ENCODE measurements at regions not wholly inside any gene's neighbourhood (a gene's known extent, or its start where the extent isn't known, plus 50 kb on each side); places are given as distances from the start of the nearest gene placed in this dataset.

DNA sequence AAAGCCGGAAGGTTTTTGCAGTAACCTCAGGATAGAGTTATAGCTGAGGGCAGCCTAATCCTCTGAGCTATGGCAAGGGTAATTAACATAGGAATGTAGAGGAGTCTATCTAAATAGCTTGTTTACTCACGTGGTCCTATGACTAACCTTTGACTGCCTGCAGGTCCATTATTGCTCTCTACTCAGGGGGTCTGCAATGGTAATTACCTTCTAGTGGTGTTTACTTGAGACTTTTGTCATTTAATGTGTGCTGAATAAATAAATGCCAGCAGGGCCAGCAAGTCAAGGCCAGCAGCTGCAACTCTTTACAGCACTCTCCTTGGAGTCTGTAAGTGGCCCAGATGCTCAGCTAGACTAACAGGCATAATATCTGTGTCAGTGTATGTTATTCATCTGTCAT, 212.7 kb upstream of the FMR1 start:
- DNase-seq (ENCODE audit: low spot score), result no peak

DNA sequence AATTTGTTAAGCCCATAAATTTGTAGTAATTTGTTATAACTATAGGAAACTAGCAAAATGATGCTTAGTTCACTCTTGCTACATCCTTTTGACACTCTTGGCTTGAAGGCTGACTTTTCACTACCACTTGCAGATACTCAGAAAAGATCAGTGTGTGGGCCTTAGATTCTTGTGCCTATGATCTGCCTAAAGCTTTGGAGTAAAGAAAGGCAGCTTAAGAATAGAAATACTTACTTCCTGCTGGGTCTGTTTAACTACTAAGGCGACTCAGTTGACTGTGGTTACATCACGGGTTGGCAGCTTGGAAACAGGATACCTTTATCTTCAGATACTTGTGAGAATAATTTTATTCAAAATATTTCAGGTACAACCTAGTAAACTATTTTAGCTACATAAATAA, 201.4 kb upstream of the FMR1 start:
- DNase-seq (ENCODE audit: low spot score), result no peak

DNA sequence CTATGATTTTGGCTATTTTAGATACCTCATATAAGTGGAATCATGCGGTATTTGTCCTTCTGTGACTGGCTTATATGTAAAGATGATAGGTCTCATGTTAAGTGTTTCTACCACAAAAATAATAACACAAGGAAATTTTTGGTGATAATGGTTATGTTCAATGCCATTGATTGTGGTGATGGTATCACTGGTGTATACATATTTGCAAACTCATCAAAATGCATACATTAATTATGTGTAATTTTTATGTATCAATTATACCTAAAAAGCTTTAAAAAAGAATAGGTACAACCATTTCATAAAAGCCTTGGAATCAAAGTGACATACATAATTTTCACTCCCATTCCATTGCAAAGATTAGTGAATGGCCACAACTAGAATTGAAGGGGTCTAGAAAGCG, 178.3 kb upstream of the FMR1 start:
- DNase-seq (ENCODE audit: low spot score), result no peak

DNA sequence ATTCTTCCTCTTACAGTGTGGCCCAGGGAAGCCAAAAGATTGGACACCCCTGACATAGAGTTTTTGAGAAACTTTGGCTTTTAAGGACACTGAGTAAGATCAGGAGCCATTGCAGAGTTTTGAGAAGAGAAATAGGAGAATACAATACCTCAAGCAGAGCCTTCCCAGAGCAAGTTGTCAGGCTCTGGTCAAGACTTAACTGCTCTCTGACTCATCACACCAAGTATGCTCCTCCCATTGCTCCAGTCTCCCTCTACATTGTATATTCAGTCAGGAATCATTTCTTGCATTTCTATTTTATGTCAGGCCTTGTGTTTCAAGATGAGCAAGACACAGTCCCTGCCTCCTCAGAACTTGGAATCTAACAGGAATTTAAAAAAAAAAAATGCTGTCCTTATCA, 176.4 kb upstream of the FMR1 start:
- DNase-seq (ENCODE audit: low spot score), result no peak

DNA sequence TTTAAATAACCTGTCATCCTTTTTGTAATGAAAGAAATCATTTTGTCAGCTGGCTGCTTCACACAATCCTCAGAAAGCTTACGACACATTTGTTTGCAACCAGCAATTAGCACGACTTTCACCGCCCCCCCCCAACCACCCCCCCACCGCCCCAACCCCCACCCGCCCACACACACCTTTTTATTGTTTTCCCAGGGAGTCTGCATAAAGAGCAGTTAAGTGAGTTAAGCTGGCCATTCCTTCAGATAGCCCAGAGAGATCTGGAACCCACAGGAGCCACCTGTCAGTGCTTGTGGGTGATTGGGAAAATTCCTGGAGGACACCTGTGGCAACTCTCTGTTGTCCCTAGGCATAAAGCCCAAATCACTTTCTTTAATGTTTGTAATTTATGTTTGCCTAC, 175.7 kb upstream of the FMR1 start:
- no peak for DNase-seq (ENCODE audit: low spot score)

DNA sequence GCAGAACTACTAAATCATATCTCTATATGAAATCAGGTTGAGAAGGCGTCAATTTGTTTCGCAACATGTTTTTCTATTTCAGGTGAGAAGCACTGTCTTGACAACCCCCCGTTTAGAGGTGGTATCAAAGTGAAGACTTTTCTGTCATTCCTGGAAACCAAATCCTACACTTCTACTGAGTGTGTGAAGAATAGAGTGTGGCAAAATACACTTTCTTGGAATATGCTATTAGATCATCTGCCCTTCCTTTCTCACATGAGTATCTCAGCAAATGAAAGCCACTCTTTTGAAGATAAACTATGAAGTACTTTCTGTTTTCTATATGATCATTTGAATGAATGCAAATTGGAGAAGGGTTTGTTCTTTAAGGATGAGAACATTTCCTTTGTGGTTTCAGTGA, 174.0 kb upstream of the FMR1 start:
- no peak for DNase-seq (ENCODE audit: low spot score)

DNA sequence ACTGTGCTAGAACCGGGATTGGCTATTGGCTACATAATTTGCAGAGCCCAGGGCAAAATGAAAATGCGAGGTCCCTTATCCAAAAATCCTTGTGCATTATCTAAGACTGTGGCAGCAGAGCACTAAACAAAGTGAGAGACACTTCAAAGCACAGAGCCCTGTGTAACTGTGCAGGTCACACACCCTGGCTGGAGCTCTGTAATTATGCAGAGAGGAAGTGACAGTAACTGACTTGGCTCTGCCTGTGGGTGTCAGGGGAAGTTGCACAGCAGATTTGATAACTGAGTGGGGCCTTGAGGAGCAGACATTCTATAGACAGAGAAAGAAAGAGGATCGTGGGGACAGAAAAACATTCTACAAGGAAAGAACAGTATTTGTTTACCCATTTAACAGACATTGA, 173.5 kb upstream of the FMR1 start:
- no peak for DNase-seq (ENCODE audit: low spot score)

DNA sequence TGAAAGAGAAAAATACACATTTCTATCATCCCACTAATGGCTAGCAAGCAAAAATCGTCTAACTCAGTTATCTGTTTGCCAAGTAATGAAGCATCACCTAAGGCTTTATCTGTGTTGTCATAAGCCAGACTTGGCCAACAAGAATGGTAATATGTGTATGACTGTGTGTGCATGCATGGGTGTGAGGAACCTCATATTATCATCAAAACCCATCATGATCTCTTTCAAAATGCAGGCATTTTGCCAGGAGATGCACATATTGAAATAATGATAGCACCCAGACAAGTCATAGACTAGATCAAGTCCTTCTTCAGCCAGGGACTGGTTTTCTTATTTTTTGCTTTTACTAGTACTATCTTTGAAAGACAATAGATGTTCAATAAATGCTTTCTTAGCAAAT, 172.5 kb upstream of the FMR1 start:
- DNase-seq (ENCODE audit: low spot score), result no peak

DNA sequence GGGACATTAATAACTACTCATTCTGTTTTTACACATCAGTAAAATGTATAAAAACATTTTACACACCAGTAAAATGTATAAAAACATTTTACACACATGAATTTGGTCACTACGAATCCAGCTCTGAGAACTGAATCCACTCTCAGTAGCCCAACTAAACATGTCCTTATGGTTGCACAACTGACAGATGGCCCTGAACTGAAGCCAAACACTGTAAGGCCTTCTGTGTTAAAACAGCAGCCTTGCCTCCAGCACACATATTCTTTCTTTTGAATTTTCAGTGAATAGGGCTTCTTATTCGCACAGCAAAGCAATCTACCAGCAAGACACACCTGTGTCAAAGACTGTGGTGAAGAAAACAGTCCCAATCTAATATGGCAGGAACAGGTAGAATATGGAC, 169.9 kb upstream of the FMR1 start:
- no peak for DNase-seq (ENCODE audit: low spot score)

DNA sequence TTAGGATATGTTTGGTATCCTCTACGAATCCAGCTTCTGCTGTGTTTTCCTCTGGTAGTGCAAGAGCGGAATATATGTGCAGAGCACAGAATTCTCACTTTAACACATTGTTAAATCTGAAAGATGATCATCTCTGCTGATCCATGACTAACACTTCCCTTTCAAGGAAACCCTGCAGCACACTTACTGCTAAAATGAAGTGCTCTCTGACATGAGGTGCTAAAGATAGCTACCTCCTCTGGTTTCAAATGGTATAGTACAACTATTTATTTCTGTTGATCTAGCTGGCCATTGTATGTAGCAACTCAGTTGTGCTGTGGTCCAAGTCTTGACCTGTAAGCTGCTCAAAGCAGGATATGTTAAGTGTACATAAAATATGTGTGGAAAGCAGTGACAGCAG, 162.4 kb upstream of the FMR1 start:
- no peak for DNase-seq (ENCODE audit: low spot score)

DNA sequence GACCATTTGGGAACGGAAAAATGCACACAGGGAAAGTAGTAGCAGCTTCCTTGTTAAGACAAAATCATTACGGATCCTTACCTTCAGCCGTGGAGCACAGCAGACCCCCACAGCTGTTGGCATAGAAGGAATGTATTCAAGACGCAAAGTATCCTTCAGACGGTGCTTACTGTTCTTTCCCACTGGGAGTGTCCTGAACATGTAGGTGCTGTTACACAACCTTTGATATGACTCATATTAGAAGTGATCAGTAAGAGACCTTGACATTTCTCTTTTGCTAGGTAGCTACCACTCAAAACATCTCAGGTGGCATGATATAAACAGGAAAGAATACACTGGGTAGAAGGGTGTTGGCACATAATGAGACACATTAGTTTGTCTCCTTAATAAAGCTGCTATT, 154.0 kb upstream of the FMR1 start:
- no peak for DNase-seq (ENCODE audit: low spot score)

DNA sequence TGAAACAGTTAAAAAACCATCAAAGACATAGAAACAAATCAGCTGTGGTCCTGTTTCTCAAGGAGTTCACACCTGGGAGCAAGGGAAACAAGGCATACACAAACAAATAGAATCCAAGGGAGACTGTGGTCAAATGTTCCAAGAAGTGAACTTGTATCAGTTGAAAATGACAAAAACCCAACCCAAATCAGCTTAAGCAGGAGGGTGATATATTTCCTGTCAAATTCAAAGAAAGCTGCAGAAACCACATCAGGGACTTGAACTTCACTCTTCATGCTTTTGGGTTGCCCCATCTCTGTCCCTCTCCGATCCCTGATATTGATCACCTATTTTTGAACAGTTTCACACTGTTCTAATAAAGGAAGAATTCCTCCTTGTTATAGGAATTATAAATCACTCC, 148.6 kb upstream of the FMR1 start:
- no peak for DNase-seq (ENCODE audit: low spot score)

DNA sequence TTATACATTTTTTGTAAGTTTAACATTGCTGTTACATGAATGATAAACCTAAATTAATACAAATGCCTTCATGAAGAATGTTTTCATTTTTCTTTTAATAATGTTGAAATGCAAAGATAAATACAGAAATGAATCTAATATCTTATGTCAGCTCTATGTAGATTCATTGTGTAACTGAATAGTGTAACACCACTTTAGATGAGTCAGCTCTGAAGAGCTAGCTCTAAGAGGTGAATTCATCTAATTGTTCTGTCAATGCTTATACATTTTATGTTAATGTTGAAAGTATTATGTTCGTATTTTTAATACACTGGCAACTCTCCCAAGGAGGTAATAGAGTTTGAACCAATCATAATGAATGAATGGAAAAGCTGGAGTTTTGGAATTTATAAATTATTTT, 146.9 kb upstream of the FMR1 start:
- DNase-seq (ENCODE audit: low spot score), result no peak

DNA sequence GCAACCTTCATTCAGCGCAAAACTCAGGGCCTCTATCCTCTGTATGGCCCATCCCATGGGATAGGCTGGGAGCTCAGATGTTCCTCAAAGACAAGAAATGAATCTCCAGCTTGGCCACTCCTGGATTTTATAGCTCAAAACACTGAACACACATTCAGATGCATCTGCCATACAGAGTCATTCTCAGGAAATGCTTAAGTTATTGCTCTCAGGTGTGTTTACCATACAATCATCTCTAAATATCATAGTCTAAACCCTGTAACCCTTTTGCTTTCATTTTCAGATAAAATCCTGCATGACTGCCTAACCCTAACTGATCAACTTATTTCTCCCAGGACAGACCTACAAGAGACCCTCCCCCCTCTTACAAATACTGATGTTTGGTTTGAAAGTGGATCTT, 140.9 kb upstream of the FMR1 start:
- DNase-seq (ENCODE audit: low spot score), result no peak

DNA sequence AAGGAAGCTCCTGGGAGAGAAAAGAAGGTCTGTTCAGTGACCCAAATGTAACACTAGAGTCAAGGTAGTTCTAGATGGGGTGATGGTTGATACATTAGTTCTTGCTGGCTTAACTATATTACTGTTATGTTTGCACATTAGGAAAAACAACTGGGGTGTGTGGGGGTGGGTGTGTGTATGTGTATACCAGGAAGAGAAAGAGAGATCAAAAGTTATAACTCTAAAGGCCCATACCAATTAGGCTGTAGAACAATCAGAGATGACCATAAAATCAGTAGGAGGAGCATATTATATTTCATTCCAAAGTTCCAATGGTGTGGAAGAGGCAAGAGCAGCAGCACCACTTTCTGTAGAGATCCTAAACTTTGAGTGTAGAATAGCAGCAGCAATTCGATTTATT, 134.7 kb upstream of the FMR1 start:
- DNase-seq (ENCODE audit: low spot score), result no peak

DNA sequence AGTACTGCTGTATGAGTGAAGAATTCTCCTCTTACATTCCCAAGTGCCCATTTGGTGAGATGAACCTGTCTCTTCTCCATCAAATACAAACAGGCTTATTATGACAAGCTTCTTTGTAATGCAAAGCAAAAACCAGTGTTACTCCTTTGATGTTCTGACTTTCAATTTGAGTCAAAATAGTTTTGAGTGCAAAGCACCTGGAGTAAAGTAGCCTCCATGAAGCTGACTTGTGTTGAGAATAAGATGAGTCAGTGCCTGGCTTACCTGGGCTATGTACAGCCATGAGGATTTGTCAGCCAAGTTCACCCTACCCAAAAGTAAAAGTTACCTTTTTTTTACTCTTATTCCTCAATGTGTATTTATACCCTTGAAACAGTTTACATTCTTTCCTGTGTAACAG, 132.5 kb upstream of the FMR1 start:
- DNase-seq (ENCODE audit: low spot score), result no peak

DNA sequence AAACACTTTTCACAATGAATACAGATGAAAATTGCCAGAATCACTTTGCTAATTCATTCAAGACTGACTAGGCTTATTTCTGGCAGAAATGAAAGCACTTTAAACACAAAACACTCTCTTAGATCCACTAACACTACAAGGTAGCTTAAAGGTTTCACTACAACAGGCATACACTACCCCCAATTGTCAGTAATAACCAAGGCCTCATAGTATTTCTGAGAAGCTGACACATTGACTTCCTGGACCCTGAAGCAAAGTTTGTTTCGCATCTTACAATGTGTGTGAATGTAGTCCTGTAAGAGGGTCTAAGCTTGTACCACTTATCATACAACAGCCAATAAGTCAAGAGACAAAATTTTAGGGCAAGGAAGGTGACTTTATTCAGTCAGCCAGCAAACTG, 129.9 kb upstream of the FMR1 start:
- no peak for DNase-seq (ENCODE audit: low spot score)

DNA sequence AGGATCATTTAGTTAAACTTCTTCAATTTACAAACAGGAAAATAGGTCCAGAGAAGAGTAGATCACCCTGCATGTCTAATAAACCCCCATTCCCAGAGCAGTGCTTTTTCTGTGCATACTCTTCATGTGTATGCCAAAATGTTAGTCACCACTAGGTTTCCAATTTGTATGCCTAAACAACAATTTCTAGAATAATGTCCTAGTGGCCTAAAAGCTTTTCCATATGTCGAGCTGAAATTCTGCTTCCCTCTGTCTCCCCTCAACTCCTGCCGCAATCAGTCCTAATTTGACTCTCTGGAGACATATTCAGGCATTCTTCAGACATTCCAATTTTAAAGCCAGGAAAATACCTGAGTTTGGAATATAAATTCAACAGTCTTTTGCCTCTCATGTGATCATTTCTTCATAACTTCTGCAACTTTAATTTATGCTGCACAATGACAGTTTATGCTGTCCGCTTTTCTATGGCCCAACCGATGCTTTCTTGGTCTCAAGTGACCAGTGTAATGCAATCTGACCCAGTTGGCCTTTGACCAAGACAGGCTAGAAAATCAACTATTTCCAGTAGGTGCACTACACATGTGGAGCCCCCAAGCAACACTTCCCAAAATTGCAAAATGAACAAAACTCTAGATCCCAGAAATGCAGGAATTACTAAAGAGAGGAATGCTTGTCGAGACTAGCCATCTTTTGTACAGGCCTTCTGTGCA, 122.9 kb upstream of the FMR1 start:
- no peak for DNase-seq (ENCODE audit: low spot score)

DNA sequence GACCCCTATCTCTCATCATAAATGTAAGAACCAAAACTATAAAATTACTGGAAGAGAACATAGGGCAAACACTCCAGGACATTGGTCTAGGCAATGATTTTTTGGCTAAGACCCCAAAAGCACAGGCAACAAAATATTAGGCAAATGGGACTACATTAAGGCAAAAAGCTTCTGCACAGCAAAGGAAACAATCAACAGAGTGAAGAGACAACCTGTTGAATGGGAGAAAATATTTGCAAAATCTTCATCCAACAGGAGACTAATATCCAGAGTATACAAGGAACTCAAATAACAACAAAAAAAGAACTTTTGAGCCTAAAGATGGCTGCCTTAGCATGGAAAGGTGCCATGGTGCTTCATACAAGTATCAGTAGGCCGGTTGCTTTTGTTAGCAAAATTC, 111.1 kb upstream of the FMR1 start:
- DNase-seq (ENCODE audit: low spot score), result no peak

DNA sequence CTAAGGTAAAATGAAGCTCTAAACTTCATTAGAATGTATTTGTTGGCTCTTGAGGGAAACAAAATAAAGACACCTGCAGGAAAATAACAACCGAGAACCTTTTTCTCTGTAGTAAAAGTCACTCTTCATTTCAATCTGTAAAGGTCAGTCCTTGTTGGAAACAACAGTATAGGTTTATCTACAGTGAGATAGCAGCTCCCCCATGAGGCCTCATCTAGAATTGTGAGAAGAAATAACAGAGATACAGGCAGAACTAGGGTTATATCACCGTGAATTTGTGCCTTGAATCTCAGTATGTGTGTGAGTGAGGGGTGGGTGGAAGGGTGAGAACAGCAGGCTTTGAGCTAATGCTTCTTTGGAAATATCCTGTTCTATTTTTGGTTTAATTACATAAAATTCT, 107.8 kb upstream of the FMR1 start:
- DNase-seq (ENCODE audit: low spot score), result no peak

DNA sequence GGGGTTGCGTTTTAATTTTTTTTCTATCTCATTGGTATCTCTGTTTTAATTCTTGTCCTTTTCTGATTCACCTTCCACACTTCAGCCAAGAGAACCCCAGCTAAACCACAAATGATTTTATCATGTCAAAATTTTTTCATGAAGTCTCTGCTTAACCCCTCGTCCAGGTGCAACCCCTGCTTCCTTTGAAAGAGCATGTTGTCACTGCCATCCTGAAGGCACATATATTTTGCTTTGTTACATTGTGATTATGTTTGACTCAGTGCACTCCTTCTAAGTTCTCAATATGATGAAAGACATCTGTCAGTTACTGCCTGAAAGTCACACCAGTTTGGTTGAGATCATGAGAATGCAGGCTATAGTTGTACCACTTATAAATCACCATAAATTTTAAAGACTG, 99.9 kb upstream of the FMR1 start:
- DNase-seq (ENCODE audit: low spot score), result no peak

DNA sequence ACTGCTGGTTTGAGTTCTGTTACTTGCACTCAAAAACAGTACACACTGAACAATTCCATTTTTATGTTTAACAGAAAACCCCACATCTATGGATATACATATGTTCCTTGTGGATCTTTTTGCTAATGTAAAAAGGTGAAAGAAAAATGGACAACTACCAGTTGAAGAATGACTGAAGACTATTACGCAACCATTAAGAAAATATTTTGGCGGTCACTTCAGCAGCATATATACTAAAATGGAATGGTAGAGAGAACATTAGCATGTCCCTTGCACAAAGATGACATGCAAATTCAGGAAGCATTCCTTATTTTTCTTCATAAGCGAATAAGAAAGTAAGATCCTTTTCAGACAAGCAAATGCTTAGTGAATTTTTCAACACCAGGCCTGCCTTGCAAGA, 84.6 kb upstream of the FMR1 start:
- no peak for DNase-seq (ENCODE audit: low spot score)

DNA sequence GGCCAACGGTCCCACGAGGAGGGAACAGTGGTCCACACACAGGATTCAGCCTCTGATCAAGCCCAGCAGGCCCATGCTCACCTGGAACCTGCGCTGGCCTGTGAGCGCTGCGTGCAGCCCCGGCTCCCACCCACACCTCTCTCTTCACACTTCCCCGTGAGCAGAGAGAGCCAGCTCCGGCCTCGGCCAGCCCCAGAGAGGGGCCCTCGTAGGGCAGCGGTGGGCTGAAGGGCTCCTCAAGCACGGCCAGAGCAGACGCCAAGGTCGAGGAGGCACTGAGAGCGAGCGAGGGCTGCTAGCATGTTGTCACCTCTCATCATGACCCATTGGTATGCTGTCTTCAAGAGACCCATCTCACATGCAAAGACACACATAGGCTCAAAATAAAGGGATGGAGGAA, 83.0 kb upstream of the FMR1 start:
- no peak for DNase-seq (ENCODE audit: low spot score)

DNA sequence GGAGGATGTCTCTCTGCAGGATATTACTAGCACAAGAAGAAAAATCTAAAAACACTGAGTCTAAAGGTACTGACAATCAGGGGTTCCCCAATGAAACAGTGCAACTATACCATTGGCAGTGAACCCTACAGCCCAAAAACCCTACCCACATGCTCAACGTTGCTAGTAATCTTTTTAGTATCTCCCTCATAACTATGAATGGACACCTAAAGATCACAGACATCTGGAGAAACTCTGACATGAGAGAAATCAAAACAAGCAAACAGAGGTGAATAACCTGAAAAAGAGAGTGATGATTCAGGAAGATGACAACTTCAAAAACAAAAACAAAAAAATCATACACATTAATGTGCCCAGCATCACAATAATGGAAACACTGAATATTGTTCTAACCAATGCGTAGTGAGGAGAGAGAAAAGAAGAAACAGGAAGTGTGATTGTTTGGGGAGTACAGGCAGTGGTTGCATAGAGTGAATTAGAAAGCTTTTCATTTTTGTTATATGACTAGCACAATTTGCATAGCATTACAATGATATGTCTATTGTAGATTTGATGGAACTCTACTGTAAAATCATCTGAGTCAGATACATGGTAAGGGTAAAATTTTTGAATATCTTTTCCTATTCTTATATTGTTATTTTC, 78.9 kb upstream of the FMR1 start:
- no peak for DNase-seq (ENCODE audit: low spot score)
